CD14-positive monocyte (primary cell): ENCODE measurements at regions not wholly inside any gene's neighbourhood (a gene's known extent, or its start where the extent isn't known, plus 50 kb on each side); places are given as distances from the start of the nearest gene placed in this dataset.

Source experiments
- DNase-seq, 3 donors: peaks; one replicate each; pipeline ENCODE4 v3.0.0-alpha.2; 2011 to 2022
- H2AFZ ChIP-seq: 2 replicates; pipeline ENCODE4 v1.6.0; 2012; ENCODE audit warnings: mild to moderate bottlenecking, low read depth, low read length, inconsistent platforms; ENCODE audit not compliant: insufficient read depth, poor library complexity, severe bottlenecking
- H3K27ac ChIP-seq, 2 donors: 1 replicate in 1 of 2; 2 replicates in 1 of 2; pipeline ENCODE4 v1.5.1; 2012 to 2013; ENCODE audit warnings: low read length in 2 of 2, control low read depth in 1 of 2, inconsistent platforms in 1 of 2, low read depth in 1 of 2, mild to moderate bottlenecking in 1 of 2
- H3K27me3 ChIP-seq, 2 donors: one replicate each; pipeline versions ENCODE4 v1.6.0 to v1.6.1; 2011 to 2013; ENCODE audit warnings: low read length in 2 of 2; ENCODE audit not compliant: control insufficient read depth in 2 of 2, insufficient read depth in 2 of 2
- H3K36me3 ChIP-seq, 2 donors: replicated peaks in 1 of 2; 1 replicate in 1 of 2; 2 replicates in 1 of 2; pipeline versions ENCODE4 v1.5.1 to v1.6.1; 2012 to 2013; ENCODE audit warnings: low read length in 2 of 2, control low read depth in 1 of 2, inconsistent platforms in 1 of 2, mild to moderate bottlenecking in 1 of 2; ENCODE audit not compliant: insufficient read depth in 2 of 2, control insufficient read depth in 1 of 2
- H3K4me1 ChIP-seq, 2 donors: 1 replicate in 1 of 2; 2 replicates in 1 of 2; pipeline versions ENCODE4 v1.5.1 to v1.6.1; 2012 to 2013; ENCODE audit warnings: low read length in 2 of 2, control low read depth in 1 of 2, inconsistent platforms in 1 of 2, mild to moderate bottlenecking in 1 of 2, moderate library complexity in 1 of 2; ENCODE audit not compliant: insufficient read depth in 2 of 2, control insufficient read depth in 1 of 2
- H3K4me2 ChIP-seq: replicated peaks from 2 replicates; pipeline ENCODE3; 2012; ENCODE audit warnings: low read length, moderate library complexity, mild to moderate bottlenecking; ENCODE audit not compliant: poor library complexity, severe bottlenecking; ENCODE audit errors: extremely low read depth
- H3K4me3 ChIP-seq, 3 experiments: fragments of 200-600 bp in 1 of 3; sonication (generic) in 1 of 3; replicated peaks in 1 of 3; 1 replicate in 2 of 3; 2 replicates in 1 of 3; pipeline ENCODE4 v1.5.1; 2011 to 2013; ENCODE audit warnings: low read length in 3 of 3, mild to moderate bottlenecking in 3 of 3, control low read depth in 2 of 3, low read depth in 2 of 3, inconsistent platforms in 1 of 3, moderate library complexity in 1 of 3
- H3K79me2 ChIP-seq: 2 replicates; pipeline ENCODE4 v1.6.0; 2012; ENCODE audit warnings: mild to moderate bottlenecking, control low read depth, inconsistent platforms, low read length, moderate library complexity; ENCODE audit not compliant: insufficient read depth
- H3K9ac ChIP-seq: 2 replicates; pipeline ENCODE4 v1.6.0; 2017; ENCODE audit warnings: low read length, mild to moderate bottlenecking; ENCODE audit not compliant: insufficient read depth, poor library complexity, severe bottlenecking
- H3K9me3 ChIP-seq, 2 donors: replicated peaks in 1 of 2; 1 replicate in 1 of 2; 2 replicates in 1 of 2; pipeline versions ENCODE4 v1.5.1 to v1.6.1; 2012 to 2013; ENCODE audit warnings: low read length in 2 of 2, control low read depth in 1 of 2; ENCODE audit not compliant: control insufficient read depth in 1 of 2, insufficient read depth in 1 of 2
- H4K20me1 ChIP-seq: 2 replicates; pipeline ENCODE4 v1.6.0; 2012; ENCODE audit warnings: mild to moderate bottlenecking, low read length, control low read depth, moderate library complexity; ENCODE audit not compliant: insufficient read depth
- H3K27ac Mint-ChIP-seq, 7 donors: one replicate each; pipeline ENCODE4 v1.8.0; 2020; ENCODE audit warnings: mild to moderate bottlenecking in 7 of 7, mixed read lengths in 7 of 7, moderate library complexity in 6 of 7, inconsistent platforms in 2 of 7
- H3K27me3 Mint-ChIP-seq, 3 donors: one replicate each; pipeline ENCODE4 v1.8.0; 2021 to 2022; ENCODE audit warnings: low read depth in 3 of 3, mild to moderate bottlenecking in 3 of 3, mixed read lengths in 3 of 3, moderate library complexity in 3 of 3, inconsistent platforms in 1 of 3
- H3K36me3 Mint-ChIP-seq, 2 donors: one replicate each; pipeline ENCODE4 v1.8.0; 2020; ENCODE audit warnings: mixed read lengths in 2 of 2, inconsistent platforms in 1 of 2, mild to moderate bottlenecking in 1 of 2
- H3K4me1 Mint-ChIP-seq: one replicate; pipeline ENCODE4 v1.8.0; 2020; ENCODE audit warnings: mild to moderate bottlenecking, mixed read lengths
- H3K4me3 Mint-ChIP-seq, 2 donors: one replicate each; pipeline ENCODE4 v1.8.0; 2020; ENCODE audit warnings: mild to moderate bottlenecking in 2 of 2, mixed read lengths in 2 of 2, moderate library complexity in 1 of 2
- H3K9me3 Mint-ChIP-seq, 7 donors: one replicate each; pipeline ENCODE4 v1.8.0; 2020 to 2022; ENCODE audit warnings: mixed read lengths in 7 of 7, mild to moderate bottlenecking in 6 of 7, moderate library complexity in 6 of 7, inconsistent platforms in 2 of 7
- WGBS: methylation state at CpG from one replicate; pipeline ENCODE4 v1.1.5; 2013; ENCODE audit warnings: missing lambda C conversion rate; ENCODE audit not compliant: insufficient coverage; 5-methylcytosine and 5-hydroxymethylcytosine counted together
- intact Hi-C, 2 donors: fragments of 100-400 bp; cut with micrococcal nuclease; formaldehyde crosslinking; loops; one replicate each; pipeline versions ENCODE4 v1.15.0 to v1.15.1; 2023
- TF ChIP-seq, protein P1 (sequence below): fragments of 200-600 bp; IDR thresholded peaks from one replicate; pipeline ENCODE4 v1.8.0; 2022; ENCODE audit warnings: antibody characterized with exemption, mild to moderate bottlenecking

DNA sequence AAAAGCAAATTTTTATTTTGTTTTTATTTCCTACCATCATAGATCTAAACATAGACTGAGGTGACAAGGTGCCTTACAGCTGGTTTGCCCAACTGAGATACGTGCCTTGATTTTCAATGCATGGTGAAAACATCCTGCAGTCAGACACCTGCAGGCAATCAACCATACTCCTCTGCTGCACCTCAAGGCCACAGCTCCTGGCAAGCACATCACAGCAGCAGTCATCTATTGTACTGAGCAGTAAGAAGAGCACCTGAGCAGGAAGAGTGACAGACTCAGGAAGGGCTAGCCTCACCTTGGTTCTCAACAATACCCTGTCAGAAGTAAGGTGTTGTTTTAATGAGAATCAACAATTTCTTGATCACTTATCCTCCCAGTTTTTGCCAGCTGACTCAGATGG is 1206.8 kb upstream of the NRXN1 start:
- H3K4me2 ChIP-seq: no peak overlapping the region
- H4K20me1 ChIP-seq: no peaks in the 10 kb centered on the region

DNA sequence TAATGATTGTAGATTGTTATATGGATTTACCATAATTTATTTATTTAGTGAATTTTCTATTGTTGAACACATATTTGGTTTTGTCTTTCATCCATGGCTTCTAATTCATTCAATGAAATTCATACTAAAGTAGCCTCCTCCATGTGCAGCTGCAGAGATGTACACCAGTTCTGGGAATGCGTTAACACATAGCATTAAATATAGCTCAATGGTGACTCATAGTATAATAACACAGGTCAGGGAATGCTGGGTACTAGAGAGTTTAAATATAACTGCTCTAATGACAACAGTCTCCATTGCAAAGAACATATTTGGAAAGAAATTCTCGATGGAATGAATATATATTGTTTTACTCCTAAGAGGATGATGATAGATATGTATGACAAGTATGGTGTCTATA is 1190.2 kb upstream of the NRXN1 start:
- H3K36me3 Mint-ChIP-seq: no peaks in the 10 kb centered on the region

More for the DNA sequence above, 1206.8 kb upstream of the NRXN1 start:
- Mint-ChIP-seq H3K36me3 (no peaks in the 10 kb centered on the region), H3K4me3 (no peak overlapping the region), H3K27ac (no peak overlapping the region), H3K9me3 (peaks cover 0 to 7% (median 2%) of the 10 kb centered on the region in 7 donors), H3K27me3 (no peaks in the 10 kb centered on the region), H3K4me1 (no peaks in the 10 kb centered on the region)
- TF ChIP-seq, protein P1, sequence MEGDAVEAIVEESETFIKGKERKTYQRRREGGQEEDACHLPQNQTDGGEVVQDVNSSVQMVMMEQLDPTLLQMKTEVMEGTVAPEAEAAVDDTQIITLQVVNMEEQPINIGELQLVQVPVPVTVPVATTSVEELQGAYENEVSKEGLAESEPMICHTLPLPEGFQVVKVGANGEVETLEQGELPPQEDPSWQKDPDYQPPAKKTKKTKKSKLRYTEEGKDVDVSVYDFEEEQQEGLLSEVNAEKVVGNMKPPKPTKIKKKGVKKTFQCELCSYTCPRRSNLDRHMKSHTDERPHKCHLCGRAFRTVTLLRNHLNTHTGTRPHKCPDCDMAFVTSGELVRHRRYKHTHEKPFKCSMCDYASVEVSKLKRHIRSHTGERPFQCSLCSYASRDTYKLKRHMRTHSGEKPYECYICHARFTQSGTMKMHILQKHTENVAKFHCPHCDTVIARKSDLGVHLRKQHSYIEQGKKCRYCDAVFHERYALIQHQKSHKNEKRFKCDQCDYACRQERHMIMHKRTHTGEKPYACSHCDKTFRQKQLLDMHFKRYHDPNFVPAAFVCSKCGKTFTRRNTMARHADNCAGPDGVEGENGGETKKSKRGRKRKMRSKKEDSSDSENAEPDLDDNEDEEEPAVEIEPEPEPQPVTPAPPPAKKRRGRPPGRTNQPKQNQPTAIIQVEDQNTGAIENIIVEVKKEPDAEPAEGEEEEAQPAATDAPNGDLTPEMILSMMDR: no peak
- H3K4me3 ChIP-seq: no peak overlapping the region
- WGBS: 100% methylated on average over 1 of the region's 1 CpG
- no peaks in the 10 kb centered on the region for H3K36me3 ChIP-seq
- H3K9ac ChIP-seq: no peak overlapping the region
- no peaks in the 10 kb centered on the region for H3K79me2 ChIP-seq
- peaks cover 0 to 10% of the 10 kb centered on the region in 2 donors for H3K9me3 ChIP-seq
- intact Hi-C loops: no loop called here
- no peak for DNase-seq
- H3K27ac ChIP-seq: no peak overlapping the region
- no peaks in the 10 kb centered on the region for H3K4me1 ChIP-seq
- H3K27me3 ChIP-seq: no peaks in the 10 kb centered on the region
- no peak overlapping the region for H2AFZ ChIP-seq

More for the DNA sequence above, 1190.2 kb upstream of the NRXN1 start:
- no peaks in the 10 kb centered on the region for H3K9me3 ChIP-seq
- TF ChIP-seq, protein P1: no peak
- no peaks in the 10 kb centered on the region for H3K27me3 ChIP-seq
- no peaks in the 10 kb centered on the region for H3K4me1 ChIP-seq
- no peak overlapping the region for H3K4me3 ChIP-seq
- no peak overlapping the region for H3K4me2 ChIP-seq
- H4K20me1 ChIP-seq: no peaks in the 10 kb centered on the region
- H3K79me2 ChIP-seq: no peaks in the 10 kb centered on the region
- no peaks in the 10 kb centered on the region for H3K36me3 ChIP-seq
- Mint-ChIP-seq H3K9me3 (peaks cover 0 to 3% (median 0%) of the 10 kb centered on the region in 7 donors), H3K4me1 (no peaks in the 10 kb centered on the region), H3K4me3 (no peak overlapping the region), H3K27ac (no peak overlapping the region), H3K27me3 (no peaks in the 10 kb centered on the region)
- H3K27ac ChIP-seq: no peak overlapping the region
- H3K9ac ChIP-seq: no peak overlapping the region
- DNase-seq: no peak
- no CpG with 5 or more reads among the region's 2 CpGs for WGBS
- intact Hi-C loops: no loop called here
- H2AFZ ChIP-seq: no peak overlapping the region
